HEK293T (cell line): ENCODE measurements at regions not wholly inside any gene's neighbourhood (a gene's known extent, or its start where the extent isn't known, plus 50 kb on each side); places are given as distances from the start of the nearest gene placed in this dataset.
"Not testable (repeated sequence)": the region's sequence is repeated elsewhere in the genome, so short reads cannot be mapped to it uniquely, and the experiment has no call there.

ENCODE experiments used
- CTCF ChIA-PET: fragments of 350-600 bp; formaldehyde crosslinking; extraction: SDS; loops from one replicate; lab custom pipeline; 2021; ENCODE audit warnings: antibody characterized with exemption, inconsistent platforms; lab: Yijun Ruan, JAX
- POLR2A ChIA-PET: fragments of 350-600 bp; formaldehyde crosslinking; extraction: SDS; loops from one replicate; lab custom pipeline; 2020; ENCODE audit warnings: antibody characterized with exemption, inconsistent platforms; lab: Yijun Ruan, JAX
- DNase-seq: peaks from one replicate; pipeline ENCODE4 v3.0.0; 2012; ENCODE audit warnings: mixed read lengths; ENCODE audit errors: extremely low spot score
- ARNT ChIP-seq: fragments of 450-650 bp; IDR thresholded peaks from 2 replicates; pipeline ENCODE4 v1.6.1; 2017; ENCODE audit warnings: mild to moderate bottlenecking
- BHLHE40 ChIP-seq: fragments of 450-650 bp; IDR thresholded peaks from 2 replicates; pipeline ENCODE4 v1.6.1; 2016; ENCODE audit warnings: mild to moderate bottlenecking, moderate library complexity, borderline replicate concordance
- CTBP1 ChIP-seq: fragments of 450-650 bp; IDR thresholded peaks from 2 replicates; pipeline ENCODE4 v1.6.1; 2016; ENCODE audit warnings: borderline replicate concordance
- ELF4 ChIP-seq: fragments of 450-650 bp; IDR thresholded peaks from 2 replicates; pipeline ENCODE4 v1.6.1; 2017; ENCODE audit warnings: antibody characterized with exemption
- FOXA1 ChIP-seq: fragments of 450-650 bp; IDR thresholded peaks from 2 replicates; pipeline ENCODE4 v1.6.1; 2016; ENCODE audit warnings: mild to moderate bottlenecking
- FOXK2 ChIP-seq: fragments of 450-650 bp; IDR thresholded peaks from 2 replicates; pipeline ENCODE4 v1.6.1; 2016; ENCODE audit warnings: mild to moderate bottlenecking
- FOXM1 ChIP-seq: fragments of 450-650 bp; IDR thresholded peaks from 2 replicates; pipeline ENCODE4 v1.6.1; 2017; ENCODE audit warnings: mild to moderate bottlenecking, borderline replicate concordance
- HDGF ChIP-seq: fragments of 450-650 bp; IDR thresholded peaks from 2 replicates; pipeline ENCODE4 v1.6.1; 2017; ENCODE audit warnings: antibody characterized with exemption, borderline replicate concordance
- L3MBTL2 ChIP-seq: fragments of 450-650 bp; conservative IDR thresholded peaks from 2 replicates; pipeline ENCODE4 v1.6.1; 2016; ENCODE audit warnings: mild to moderate bottlenecking
- LEF1 ChIP-seq: fragments of 450-650 bp; IDR thresholded peaks from 2 replicates; pipeline ENCODE4 v1.6.1; 2017; ENCODE audit warnings: mild to moderate bottlenecking, borderline replicate concordance
- NFRKB ChIP-seq: fragments of 450-650 bp; IDR thresholded peaks from 2 replicates; pipeline ENCODE4 v1.6.1; 2016; ENCODE audit warnings: mild to moderate bottlenecking, moderate library complexity
- PKNOX1 ChIP-seq: fragments of 450-650 bp; IDR thresholded peaks from 2 replicates; pipeline ENCODE4 v1.6.1; 2016
- SP1 ChIP-seq: fragments of 450-650 bp; IDR thresholded peaks from 2 replicates; pipeline ENCODE4 v1.6.1; 2017
- SUZ12 ChIP-seq: fragments of 450-650 bp; IDR thresholded peaks from 2 replicates; pipeline ENCODE4 v1.6.1; 2016; ENCODE audit warnings: mild to moderate bottlenecking
- TARDBP ChIP-seq: fragments of 450-650 bp; IDR thresholded peaks from 2 replicates; pipeline ENCODE4 v1.6.1; 2016
- ZNF384 ChIP-seq: fragments of 450-650 bp; IDR thresholded peaks from 2 replicates; pipeline ENCODE4 v1.6.1; 2016

DNA sequence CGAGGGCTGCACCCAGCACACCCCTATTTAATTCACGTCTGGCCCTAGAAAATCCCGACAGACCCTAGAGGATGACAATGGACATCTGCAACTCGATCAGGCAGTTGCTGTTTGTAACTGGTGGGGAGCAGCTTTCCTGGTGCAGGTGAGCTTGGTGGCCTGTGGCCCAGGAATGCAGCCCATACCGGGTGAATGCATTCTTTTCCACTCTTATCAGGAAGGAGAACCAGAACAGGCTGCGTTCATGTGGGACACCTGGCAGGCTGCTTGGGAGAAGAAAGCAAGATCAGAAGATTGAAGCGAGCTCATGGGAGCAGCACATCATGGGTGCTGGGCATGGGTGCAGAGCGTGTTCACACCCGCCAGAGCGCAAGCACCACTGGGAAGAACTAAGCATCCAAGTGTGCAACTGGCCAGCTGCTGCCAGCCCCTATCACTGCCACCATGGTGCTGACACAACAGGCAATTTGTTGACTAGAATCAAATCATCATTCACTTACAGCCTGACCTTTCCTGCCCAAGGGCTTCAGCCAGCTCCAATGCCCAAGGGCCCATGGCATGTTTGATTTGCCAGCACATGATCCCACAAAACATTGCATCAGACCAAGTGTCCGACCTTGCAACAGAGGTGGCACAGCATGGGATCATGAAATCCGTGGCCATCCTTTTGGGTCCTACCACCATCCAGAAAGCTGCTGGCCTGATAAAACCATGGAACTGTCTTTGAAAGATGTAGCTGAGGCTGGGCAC, 241.7 kb upstream of the ID2 start:
- TF ChIP-seq ZNF384 (no peak), LEF1 (no peak), TARDBP (no peak), ELF4 (no peak), PKNOX1 (no peak), ARNT (no peak), FOXA1 (no peak), HDGF (no peak), SP1 (no peak), L3MBTL2 (no peak), SUZ12 (no peak), FOXK2 (no peak), FOXM1 (no peak), BHLHE40 (no peak), NFRKB (no peak)
- POLR2A ChIA-PET, result no interaction called here
- CTCF ChIA-PET, result no interaction called here
- no peak for DNase-seq

- no peak for TF ChIP-seq BHLHE40
- DNase-seq, result no peak
- CTCF ChIA-PET, result no interaction called here
- POLR2A ChIA-PET, result no interaction called here
These were observed 240.5 kb upstream of the ID2 start for GRCh38 chr2:8441371-8441770.

DNA sequence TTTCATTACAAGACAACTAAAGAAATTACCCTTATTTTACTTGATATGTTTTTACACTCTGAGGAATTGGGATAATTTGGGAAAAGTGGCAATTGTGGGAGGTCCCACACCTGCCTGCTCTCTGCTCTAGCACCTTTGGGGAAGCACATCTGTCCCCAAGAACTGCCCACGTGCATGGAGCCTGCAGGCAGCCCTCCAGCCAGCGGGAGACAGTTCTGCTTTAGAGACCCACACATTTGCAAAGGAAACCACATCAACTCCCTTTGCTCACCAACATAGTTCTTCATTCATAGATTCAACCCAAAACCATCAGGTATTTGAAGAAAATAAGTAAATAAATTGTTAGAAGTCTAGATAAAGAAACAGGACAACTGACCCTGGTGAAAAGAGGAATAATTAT, 239.9 kb upstream of the ID2 start:
- DNase-seq, result no peak
- CTCF ChIA-PET, result no interaction called here

DNA sequence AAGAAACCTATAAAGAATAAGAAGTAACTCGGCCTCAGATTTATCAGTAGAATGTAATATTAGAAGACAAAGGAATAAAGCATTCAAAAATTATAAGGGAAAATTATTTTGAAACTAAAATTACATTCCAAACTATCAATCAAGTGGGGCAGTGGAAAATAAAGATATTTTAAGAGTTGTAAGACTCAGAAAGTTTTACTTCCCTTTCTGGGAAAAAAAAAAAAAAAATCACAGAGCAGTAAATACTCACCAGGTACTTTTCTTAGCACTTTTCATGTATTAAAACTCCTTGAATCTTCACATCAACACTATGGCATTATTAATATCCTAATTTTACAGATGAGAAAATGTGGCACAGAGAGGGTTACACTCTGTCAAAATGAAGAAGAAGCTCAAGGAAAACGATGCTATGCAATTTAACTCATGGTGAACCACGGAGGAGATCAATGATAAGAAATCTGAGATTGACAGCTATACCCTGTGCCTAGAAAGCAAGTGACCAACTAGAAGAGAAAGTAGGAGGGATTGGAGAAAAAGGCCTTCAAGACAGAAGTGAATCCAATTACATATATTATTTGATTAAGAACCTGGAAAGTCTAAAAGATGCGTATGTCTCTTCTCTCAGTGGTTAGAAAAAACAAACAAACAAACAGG, 238.9 kb upstream of the ID2 start:
- ChIA-PET POLR2A (no interaction called here), CTCF (no interaction called here)
- TF ChIP-seq TARDBP, result no peak
- TF ChIP-seq NFRKB, result no peak
- no peak for TF ChIP-seq ZNF384
- TF ChIP-seq FOXK2, result no peak
- TF ChIP-seq L3MBTL2, result no peak
- no peak for TF ChIP-seq BHLHE40
- no peak for TF ChIP-seq LEF1
- TF ChIP-seq SUZ12, result no peak
- no peak for TF ChIP-seq ELF4
- TF ChIP-seq HDGF, result no peak
- TF ChIP-seq FOXA1, result no peak
- no peak for TF ChIP-seq PKNOX1
- TF ChIP-seq ARNT, result no peak
- no peak for TF ChIP-seq SP1
- TF ChIP-seq CTBP1, result no peak
- DNase-seq, result no peak

More for the DNA sequence above, 239.9 kb upstream of the ID2 start:
- POLR2A ChIA-PET, result no interaction called here
- TF ChIP-seq NFRKB (no peak), SUZ12 (no peak), FOXM1 (no peak), FOXK2 (no peak), ARNT (no peak), TARDBP (no peak), PKNOX1 (no peak), SP1 (no peak), CTBP1 (no peak), ZNF384 (no peak), FOXA1 (no peak)

DNA sequence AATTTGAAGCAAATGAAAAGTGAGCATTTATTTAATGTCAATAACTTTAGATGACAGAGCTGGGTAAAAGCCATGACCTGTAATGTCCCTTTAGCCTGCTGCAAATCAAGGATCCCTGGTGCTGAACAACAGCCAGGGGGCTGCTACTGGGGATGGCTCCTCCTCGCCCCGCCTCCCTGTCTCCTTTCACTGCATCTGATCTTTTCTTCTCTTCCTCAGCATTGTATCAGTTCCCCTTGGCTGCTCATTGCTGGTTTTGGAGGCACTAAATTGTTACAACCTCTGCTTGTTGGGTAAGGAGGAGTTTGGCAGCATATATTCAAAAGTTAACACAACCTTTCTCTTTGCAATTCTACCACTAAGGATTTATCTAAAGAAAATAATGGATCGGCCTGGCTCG, 236.3 kb upstream of the ID2 start:
- TF ChIP-seq LEF1 (no peak), BHLHE40 (no peak), SP1 (no peak), ELF4 (no peak), HDGF (no peak), FOXM1 (no peak), TARDBP (no peak), FOXK2 (no peak), ZNF384 (no peak), PKNOX1 (no peak), ARNT (no peak), SUZ12 (no peak), FOXA1 (no peak), NFRKB (no peak), L3MBTL2 (no peak), CTBP1 (no peak)
- no peak for DNase-seq
- ChIA-PET CTCF (no interaction called here), POLR2A (no interaction called here)

DNA sequence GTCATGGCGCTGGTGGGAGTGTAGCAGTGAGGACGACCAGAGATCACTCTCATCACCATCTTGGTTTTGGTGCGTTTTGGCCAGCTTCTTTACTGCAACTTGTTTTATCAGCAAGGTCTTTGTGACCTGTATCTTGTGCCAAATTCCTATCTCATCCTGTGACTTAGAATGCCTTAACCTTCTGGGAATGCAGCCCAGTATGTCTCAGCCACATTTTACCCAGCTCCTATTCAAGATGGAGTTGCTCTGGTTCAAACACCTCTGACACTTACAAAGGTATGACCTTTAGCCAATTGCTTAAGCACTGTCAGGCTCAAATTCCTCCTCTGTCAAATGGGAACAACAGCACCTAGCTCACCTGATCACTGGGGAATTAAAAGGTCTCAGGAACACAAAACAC, 235.1 kb upstream of the ID2 start:
- DNase-seq, result not testable (repeated sequence)
- ChIA-PET CTCF (interaction anchor here (0.6 to 0.7 kb wide), 2 partner anchors 20 to 30 kb away, joined by 4 to 6 read pairs; no protein-coding TSS in a partner anchor), POLR2A (interaction anchor here (1.0 kb wide), 1 partner anchor 235 kb away, joined by 3 read pairs; the partner anchor contains the start of gene ID2)
